ENCODE measurements at regions not wholly inside any gene's neighbourhood (a gene's known extent, or its start where the extent isn't known, plus 50 kb on each side); places are given as distances from the start of the nearest gene placed in this dataset.

DNA sequence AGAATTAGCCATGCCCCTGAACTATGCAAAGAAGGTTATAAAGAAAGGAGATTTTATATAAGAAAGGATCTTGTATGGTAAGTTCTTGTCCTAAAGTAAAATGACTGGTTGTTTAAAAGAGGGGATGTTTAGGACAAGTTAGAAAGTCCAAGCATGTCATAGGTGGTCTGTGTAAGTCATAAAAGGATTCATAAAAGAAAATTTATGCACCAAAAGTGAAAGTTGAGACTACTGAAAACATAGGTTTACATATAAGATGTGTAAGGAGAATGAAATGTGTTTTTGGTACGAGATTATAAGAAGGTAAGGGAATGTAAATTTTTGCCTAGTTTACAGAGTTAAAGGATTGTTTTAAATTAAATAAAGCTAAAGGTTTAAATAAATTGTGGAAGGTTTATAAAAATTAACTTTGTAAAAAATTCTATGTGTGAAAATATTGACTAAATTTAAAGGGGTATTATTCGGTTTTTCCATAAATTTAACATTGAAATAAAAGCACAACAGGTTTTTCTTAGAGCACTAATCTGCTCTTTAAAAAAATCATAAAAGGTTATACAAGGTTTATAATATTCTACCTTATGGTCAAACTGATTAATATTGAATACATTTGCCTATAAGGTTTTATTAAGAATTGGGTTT, 93.6 kb upstream of the UST start:
- ATAC-seq = no peak
- WGBS, 2 donors = 49 to 57% methylated on average over 2 of the region's 2 CpGs
- Histone ChIP-seq H3K4me3 (no peak overlapping the region), H3K36me3 (no peaks in the 10 kb centered on the region), H3K27ac (no peak overlapping the region), H3K9me3 (peaks cover 0 to 27% (median 0%) of the 10 kb centered on the region in 11 donors), H3K4me1 (peaks cover 0 to 15% (median 0%) of the 10 kb centered on the region in 9 donors), H3K27me3 (no peaks in the 10 kb centered on the region)
- DNase-seq = no peak
- TF ChIP-seq, protein P1, sequence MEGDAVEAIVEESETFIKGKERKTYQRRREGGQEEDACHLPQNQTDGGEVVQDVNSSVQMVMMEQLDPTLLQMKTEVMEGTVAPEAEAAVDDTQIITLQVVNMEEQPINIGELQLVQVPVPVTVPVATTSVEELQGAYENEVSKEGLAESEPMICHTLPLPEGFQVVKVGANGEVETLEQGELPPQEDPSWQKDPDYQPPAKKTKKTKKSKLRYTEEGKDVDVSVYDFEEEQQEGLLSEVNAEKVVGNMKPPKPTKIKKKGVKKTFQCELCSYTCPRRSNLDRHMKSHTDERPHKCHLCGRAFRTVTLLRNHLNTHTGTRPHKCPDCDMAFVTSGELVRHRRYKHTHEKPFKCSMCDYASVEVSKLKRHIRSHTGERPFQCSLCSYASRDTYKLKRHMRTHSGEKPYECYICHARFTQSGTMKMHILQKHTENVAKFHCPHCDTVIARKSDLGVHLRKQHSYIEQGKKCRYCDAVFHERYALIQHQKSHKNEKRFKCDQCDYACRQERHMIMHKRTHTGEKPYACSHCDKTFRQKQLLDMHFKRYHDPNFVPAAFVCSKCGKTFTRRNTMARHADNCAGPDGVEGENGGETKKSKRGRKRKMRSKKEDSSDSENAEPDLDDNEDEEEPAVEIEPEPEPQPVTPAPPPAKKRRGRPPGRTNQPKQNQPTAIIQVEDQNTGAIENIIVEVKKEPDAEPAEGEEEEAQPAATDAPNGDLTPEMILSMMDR (IDR thresholded peaks at IDR 0.05) = no peak
- intact Hi-C loops (cut with DNase I) = no loop called here

DNA sequence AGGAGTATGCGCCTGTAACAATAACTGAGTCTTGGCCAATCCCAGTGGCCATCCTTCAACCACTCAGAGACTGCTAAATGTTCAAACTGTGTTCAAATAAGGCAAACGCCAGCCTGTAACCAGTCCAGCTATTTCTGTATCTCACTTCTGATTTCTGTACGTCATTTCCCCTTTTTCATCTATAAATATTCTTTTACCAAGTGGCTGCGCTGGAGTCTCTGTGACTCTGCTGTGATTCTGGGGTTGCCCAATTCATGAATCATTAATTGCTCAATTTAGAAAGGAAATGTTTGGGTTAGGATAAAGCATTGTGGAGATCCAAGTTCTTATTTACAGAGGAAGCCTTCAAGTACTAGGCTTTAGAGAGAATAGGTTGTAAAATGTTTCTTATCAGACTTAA, 89.8 kb upstream of the UST start:
- WGBS, 2 donors = 79 to 81% methylated on average over 4 of the region's 4 CpGs
- Histone ChIP-seq H3K27me3 (no peaks in the 10 kb centered on the region), H3K4me1 (peaks cover 0 to 5% (median 0%) of the 10 kb centered on the region in 9 donors), H3K9me3 (peaks cover 0 to 33% (median 0%) of the 10 kb centered on the region in 11 donors), H3K27ac (peak overlapping the region in 1 of 10 donors; percentile 17), H3K4me3 (no peak overlapping the region), H3K36me3 (no peaks in the 10 kb centered on the region)
- TF ChIP-seq, protein P1 (IDR thresholded peaks at IDR 0.05) = no peak
- ATAC-seq = peak in 4 of 8 donors; percentile 18 to 72 (median 54)
- intact Hi-C loops (cut with DNase I) = no loop called here
- DNase-seq = no peak

- peaks cover 0 to 33% (median 0%) of the 10 kb centered on the region in 11 donors for H3K9me3 ChIP-seq
- ATAC-seq (no peak), DNase-seq (no peak)
- H3K27ac ChIP-seq = no peak overlapping the region
- TF ChIP-seq, protein P1 (IDR thresholded peaks at IDR 0.05) = no peak
- H3K27me3 ChIP-seq = no peaks in the 10 kb centered on the region
- peaks cover 0 to 5% (median 0%) of the 10 kb centered on the region in 9 donors for H3K4me1 ChIP-seq
- WGBS, 2 donors = 82 to 86% methylated on average over 2 of the region's 2 CpGs
- no peak overlapping the region for H3K4me3 ChIP-seq
- intact Hi-C loops (cut with DNase I) = no loop called here
- no peaks in the 10 kb centered on the region for H3K36me3 ChIP-seq
Observed at GRCh38 chr6:148658681-148659430, 88.0 kb upstream of the UST start.

- H3K4me1 ChIP-seq = no peaks in the 10 kb centered on the region
- H3K36me3 ChIP-seq = no peaks in the 10 kb centered on the region
- ATAC-seq = no peak
- no peaks in the 10 kb centered on the region for H3K27me3 ChIP-seq
- no peak overlapping the region for H3K27ac ChIP-seq
- TF ChIP-seq, protein P1 (IDR thresholded peaks at IDR 0.05) = no peak
- peaks cover 0 to 77% (median 34%) of the 10 kb centered on the region in 11 donors for H3K9me3 ChIP-seq
- intact Hi-C loops (cut with DNase I) = no loop called here
- no peak overlapping the region for H3K4me3 ChIP-seq
- DNase-seq = no peak
Observed at GRCh38 chr6:148667395-148667794, 79.4 kb upstream of the UST start.

Data from heart right ventricle (tissue), 16 donors.